Gastroesophageal sphincter (tissue), 4 donors: ENCODE measurements at regions not wholly inside any gene's neighbourhood (a gene's known extent, or its start where the extent isn't known, plus 50 kb on each side); places are given as distances from the start of the nearest gene placed in this dataset.

ENCODE experiments used
- ATAC-seq: fragments of 150-250 bp; one replicate; pipeline ENCODE4 v1.9.1; 2016; ENCODE audit warnings: mild to moderate bottlenecking, moderate library complexity
- H3K27ac ChIP-seq, 4 donors: fragments of 200-600 bp; sonication (generic) in 3 of 4; 1 replicate in 3 of 4; 2 replicates in 1 of 4; pipeline ENCODE4 v1.5.1; 2016 to 2019
- H3K27me3 ChIP-seq: fragments of 200-600 bp; sonication (generic); one replicate; pipeline ENCODE4 v1.5.1; 2019
- H3K36me3 ChIP-seq, 2 donors: fragments of 200-600 bp; sonication (generic); one replicate each; pipeline ENCODE4 v1.5.1; 2019; ENCODE audit warnings: control low read depth in 1 of 2
- H3K4me1 ChIP-seq, 3 donors: fragments of 200-600 bp; sonication (generic); 1 replicate in 2 of 3; 2 replicates in 1 of 3; pipeline ENCODE4 v1.5.1; 2016 to 2019; ENCODE audit warnings: control low read depth in 2 of 3
- H3K4me3 ChIP-seq, 2 donors: fragments of 200-600 bp; sonication (generic); one replicate each; pipeline ENCODE4 v1.5.1; 2019; ENCODE audit warnings: mild to moderate bottlenecking in 1 of 2, moderate library complexity in 1 of 2
- H3K9me3 ChIP-seq, 3 donors: fragments of 200-600 bp; sonication (generic); one replicate each; pipeline ENCODE4 v1.5.1; 2017 to 2019; ENCODE audit warnings: control low read depth in 2 of 3
- CTCF ChIP-seq, 4 experiments: fragments of 200-600 bp in 2 of 4; fragments of 450-650 bp in 2 of 4; sonication (generic) in 1 of 4; IDR thresholded peaks; one replicate each; pipeline ENCODE4 v1.5.1; 2017 to 2019; ENCODE audit warnings: antibody characterized with exemption in 4 of 4, mild to moderate bottlenecking in 2 of 4, moderate library complexity in 2 of 4
- EP300 ChIP-seq: sonication (generic); formaldehyde crosslinking; IDR thresholded peaks from one replicate; pipeline ENCODE4 v1.6.1; 2017; ENCODE audit warnings: antibody characterized with exemption, mild to moderate bottlenecking
- POLR2A ChIP-seq, 2 donors: fragments of 450-650 bp; IDR thresholded peaks; one replicate each; pipeline ENCODE4 v1.6.1; 2017; ENCODE audit warnings: antibody characterized with exemption in 2 of 2, mild to moderate bottlenecking in 2 of 2, moderate library complexity in 1 of 2
- POLR2AphosphoS5 ChIP-seq: sonication (generic); formaldehyde crosslinking; IDR thresholded peaks from one replicate; pipeline ENCODE4 v1.6.1; 2017; ENCODE audit warnings: antibody characterized with exemption
- WGBS, 2 donors: methylation state at CpG; one replicate each; pipeline ENCODE4 v1.1.5; 2018; ENCODE audit warnings: low coverage in 1 of 2; 5-methylcytosine and 5-hydroxymethylcytosine counted together

- TF ChIP-seq EP300: no peak
- no peak for TF ChIP-seq POLR2A (IDR thresholded peaks at IDR 0.05)
- no peak for TF ChIP-seq POLR2AphosphoS5
- TF ChIP-seq CTCF (IDR thresholded peaks at IDR 0.05): no peak
- 44 to 72% methylated on average over 1 to 3 of the region's 3 CpGs for WGBS, 2 donors
- no peaks in the 10 kb centered on the region for H3K36me3 ChIP-seq
- no peak overlapping the region for H3K4me3 ChIP-seq
- no peak for ATAC-seq
- H3K27me3 ChIP-seq: no peaks in the 10 kb centered on the region
- H3K27ac ChIP-seq: no peak overlapping the region
- H3K4me1 ChIP-seq: no peaks in the 10 kb centered on the region
- H3K9me3 ChIP-seq: peaks cover 0 to 4% (median 0%) of the 10 kb centered on the region in 3 donors
Observed at GRCh38 chr11:27875831-27876775, 175.8 kb upstream of the BDNF start.

- ATAC-seq: no peak
- Histone ChIP-seq H3K4me1 (no peaks in the 10 kb centered on the region), H3K27ac (no peak overlapping the region), H3K9me3 (peaks cover 0 to 4% (median 0%) of the 10 kb centered on the region in 3 donors), H3K36me3 (no peaks in the 10 kb centered on the region), H3K27me3 (no peaks in the 10 kb centered on the region), H3K4me3 (no peak overlapping the region)
- no peak for TF ChIP-seq EP300
- TF ChIP-seq CTCF (IDR thresholded peaks at IDR 0.05): no peak
- TF ChIP-seq POLR2A (IDR thresholded peaks at IDR 0.05): no peak
- TF ChIP-seq POLR2AphosphoS5: no peak
- 13 to 25% methylated on average over 6 to 7 of the region's 7 CpGs for WGBS, 2 donors
Observed at GRCh38 chr11:27874998-27875830, 175.0 kb upstream of the BDNF start.

GRCh38 chr11:27873664-27874063, 173.4 kb upstream of the BDNF start:
- Histone ChIP-seq H3K4me3 (no peak overlapping the region), H3K36me3 (no peaks in the 10 kb centered on the region), H3K9me3 (peaks cover 0 to 4% (median 0%) of the 10 kb centered on the region in 3 donors), H3K27ac (no peak overlapping the region), H3K4me1 (no peaks in the 10 kb centered on the region), H3K27me3 (no peaks in the 10 kb centered on the region)
- WGBS, 2 donors: 48 to 80% methylated on average over 4 to 6 of the region's 6 CpGs
- TF ChIP-seq CTCF (IDR thresholded peaks at IDR 0.05): no peak
- TF ChIP-seq EP300: no peak
- no peak for TF ChIP-seq POLR2A (IDR thresholded peaks at IDR 0.05)
- no peak for TF ChIP-seq POLR2AphosphoS5
- ATAC-seq: no peak

GRCh38 chr11:27871056-27871455, 170.8 kb upstream of the BDNF start:
- H3K9me3 ChIP-seq: peaks cover 0 to 4% (median 0%) of the 10 kb centered on the region in 3 donors
- no peak overlapping the region for H3K27ac ChIP-seq
- TF ChIP-seq POLR2A (IDR thresholded peaks at IDR 0.05): no peak
- no peak for TF ChIP-seq POLR2AphosphoS5
- no peak for TF ChIP-seq CTCF (IDR thresholded peaks at IDR 0.05)
- no peak for TF ChIP-seq EP300
- no peaks in the 10 kb centered on the region for H3K27me3 ChIP-seq
- 51% methylated on average over 6 of the region's 7 CpGs; no CpG with 5 or more reads in 1 of the 2 donors for WGBS, 2 donors
- no peaks in the 10 kb centered on the region for H3K36me3 ChIP-seq
- no peaks in the 10 kb centered on the region for H3K4me1 ChIP-seq
- no peak for ATAC-seq
- no peak overlapping the region for H3K4me3 ChIP-seq
